Activated CD8-positive, alpha-beta T cell treated with anti-CD3 and anti-CD28 coated beads, Interleukin-2, amount 10 ng/mL, durations not matched to agents 7 days and 5 days (primary cell): ENCODE measurements at regions not wholly inside any gene's neighbourhood (a gene's known extent, or its start where the extent isn't known, plus 50 kb on each side); places are given as distances from the start of the nearest gene placed in this dataset.

Experiments used
- ATAC-seq: fragments of 150-1000 bp; cut with Tn5 transposase; one replicate; pipeline ENCODE4 v1.10.0; 2021; ENCODE audit warnings: moderate library complexity
- CTCF ChIA-PET: fragments of 350-600 bp; sonication (Branson Sonifier 250); formaldehyde crosslinking; loops from one replicate; lab custom pipeline; 2021; ENCODE audit warnings: antibody characterized with exemption; lab: Charles Lee
- POLR2A ChIA-PET: fragments of 350-600 bp; sonication (Branson Sonifier 250); formaldehyde crosslinking; loops from one replicate; lab custom pipeline; 2021; ENCODE audit warnings: antibody characterized with exemption; lab: Charles Lee
- DNase-seq: peaks from one replicate; pipeline ENCODE4 v3.0.0-alpha.2; 2020
- H3K27ac Mint-ChIP-seq: one replicate; pipeline ENCODE4 v1.8.0; 2021; ENCODE audit warnings: mild to moderate bottlenecking, mixed read lengths
- H3K27me3 Mint-ChIP-seq: one replicate; pipeline ENCODE4 v1.8.0; 2021; ENCODE audit warnings: low read depth, mixed read lengths
- H3K36me3 Mint-ChIP-seq: one replicate; pipeline ENCODE4 v1.8.0; 2021; ENCODE audit warnings: low read depth, mixed read lengths
- H3K4me1 Mint-ChIP-seq: one replicate; pipeline ENCODE4 v1.8.0; 2021; ENCODE audit warnings: low read depth, mixed read lengths
- H3K4me3 Mint-ChIP-seq: one replicate; pipeline ENCODE4 v1.8.0; 2021; ENCODE audit warnings: mild to moderate bottlenecking, mixed read lengths
- H3K9me3 Mint-ChIP-seq: one replicate; pipeline ENCODE4 v1.8.0; 2022; ENCODE audit warnings: mixed read lengths; ENCODE audit not compliant: insufficient read depth

DNA sequence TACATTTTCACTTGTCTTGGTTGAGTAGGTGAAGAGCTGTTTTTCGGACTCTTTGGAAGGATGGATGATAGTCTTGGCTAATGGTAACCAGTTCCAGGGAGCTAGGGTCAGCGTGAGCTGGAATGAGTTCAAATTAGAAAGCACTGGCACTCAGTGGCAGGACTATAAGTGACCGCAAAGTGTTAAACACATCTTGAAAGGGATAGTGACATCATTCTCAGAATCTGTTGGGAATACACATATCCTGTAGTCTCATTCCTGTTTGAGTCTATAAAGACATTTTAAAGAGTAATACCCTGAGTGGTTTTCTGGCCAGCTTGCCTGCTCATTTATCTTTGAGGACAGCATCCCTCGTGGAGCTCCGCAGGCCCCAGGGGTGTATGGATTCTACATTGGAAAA is 56.7 kb upstream of the TMEM248 start:
- ChIA-PET POLR2A (interaction anchor here (0.7 kb wide), 1 partner anchor 129 kb away, joined by 4 read pairs; no protein-coding TSS in a partner anchor), CTCF (no interaction called here)
- Mint-ChIP-seq H3K27ac (no peak overlapping the region), H3K4me3 (no peak overlapping the region), H3K4me1 (peaks cover 11% of the 10 kb centered on the region), H3K36me3 (no peaks in the 10 kb centered on the region), H3K27me3 (no peaks in the 10 kb centered on the region), H3K9me3 (no peaks in the 10 kb centered on the region)
- ATAC-seq (no peak), DNase-seq (no peak)

DNA sequence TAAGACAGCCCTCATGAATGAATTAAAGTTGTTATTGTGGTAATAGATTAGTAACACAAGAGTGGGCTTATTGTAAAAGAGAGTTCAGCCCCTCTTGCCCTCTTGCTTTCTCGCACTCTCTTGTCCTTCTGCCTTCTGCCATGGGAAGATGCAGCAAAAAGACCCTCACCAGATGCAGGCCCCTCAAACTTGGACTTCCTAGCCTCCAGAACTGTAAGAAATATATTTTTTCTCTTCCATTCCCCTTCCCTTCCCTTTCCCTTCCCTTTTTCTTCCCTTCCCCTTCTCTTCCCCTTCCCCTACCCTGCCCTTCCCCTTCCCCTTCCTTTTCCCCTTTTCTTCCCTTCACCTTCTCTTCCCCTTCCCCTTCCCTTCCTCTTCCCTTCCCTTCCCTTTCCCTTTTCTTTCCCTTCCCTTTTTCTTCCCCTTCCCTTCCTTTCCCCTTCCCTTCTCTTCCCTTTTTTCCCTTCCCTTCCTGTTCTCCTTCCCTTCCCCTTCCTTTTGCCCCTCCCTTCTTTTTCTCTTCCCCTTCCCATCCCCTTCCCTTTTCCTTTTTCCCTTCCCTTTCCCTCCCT is 55.6 kb upstream of the TMEM248 start:
- DNase-seq (no peak), ATAC-seq (no peak)
- Mint-ChIP-seq H3K27me3 (no peaks in the 10 kb centered on the region), H3K9me3 (no peaks in the 10 kb centered on the region), H3K4me1 (peaks cover under 1% of the 10 kb centered on the region), H3K27ac (no peak overlapping the region), H3K36me3 (no peaks in the 10 kb centered on the region), H3K4me3 (no peak overlapping the region)
- CTCF ChIA-PET, result no interaction called here
- POLR2A ChIA-PET, result no interaction called here

DNA sequence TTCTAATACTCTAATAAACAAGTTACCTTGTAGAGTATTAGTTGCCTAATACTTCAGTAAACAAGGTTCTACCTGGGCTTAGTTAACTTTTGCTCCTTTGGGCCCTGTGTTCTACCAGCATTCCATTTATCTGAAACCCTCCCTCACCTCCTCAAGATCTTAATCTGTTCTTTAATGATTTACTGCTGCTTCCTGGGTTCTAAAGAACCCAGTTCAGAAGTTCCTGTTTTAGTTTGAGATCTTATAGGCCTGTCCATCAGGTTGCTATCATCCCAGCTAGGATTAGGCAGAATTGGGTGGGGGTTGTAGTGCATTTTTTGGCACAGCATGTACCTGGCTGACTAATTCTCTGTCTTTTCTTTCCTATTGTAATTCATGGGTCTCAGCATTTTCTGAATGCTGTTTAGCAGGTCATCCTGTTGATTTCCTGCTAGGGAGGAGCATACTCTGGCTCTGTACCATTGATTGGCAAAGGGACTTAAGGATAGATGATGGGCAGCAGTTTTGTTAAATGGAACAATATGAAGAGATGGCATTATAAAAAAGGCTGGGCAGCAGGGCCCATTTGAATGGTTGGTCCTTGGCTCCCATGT is 53.7 kb upstream of the TMEM248 start:
- no peak overlapping the region for H3K27ac Mint-ChIP-seq
- no peaks in the 10 kb centered on the region for H3K36me3 Mint-ChIP-seq
- ChIA-PET CTCF (no interaction called here), POLR2A (interaction anchor here (1.0 kb wide), 1 partner anchor 23 kb away, joined by 3 read pairs; no protein-coding TSS in a partner anchor)
- no peaks in the 10 kb centered on the region for H3K9me3 Mint-ChIP-seq
- H3K27me3 Mint-ChIP-seq, result no peaks in the 10 kb centered on the region
- H3K4me1 Mint-ChIP-seq, result no peaks in the 10 kb centered on the region
- DNase-seq (no peak), ATAC-seq (no peak)
- no peak overlapping the region for H3K4me3 Mint-ChIP-seq

DNA sequence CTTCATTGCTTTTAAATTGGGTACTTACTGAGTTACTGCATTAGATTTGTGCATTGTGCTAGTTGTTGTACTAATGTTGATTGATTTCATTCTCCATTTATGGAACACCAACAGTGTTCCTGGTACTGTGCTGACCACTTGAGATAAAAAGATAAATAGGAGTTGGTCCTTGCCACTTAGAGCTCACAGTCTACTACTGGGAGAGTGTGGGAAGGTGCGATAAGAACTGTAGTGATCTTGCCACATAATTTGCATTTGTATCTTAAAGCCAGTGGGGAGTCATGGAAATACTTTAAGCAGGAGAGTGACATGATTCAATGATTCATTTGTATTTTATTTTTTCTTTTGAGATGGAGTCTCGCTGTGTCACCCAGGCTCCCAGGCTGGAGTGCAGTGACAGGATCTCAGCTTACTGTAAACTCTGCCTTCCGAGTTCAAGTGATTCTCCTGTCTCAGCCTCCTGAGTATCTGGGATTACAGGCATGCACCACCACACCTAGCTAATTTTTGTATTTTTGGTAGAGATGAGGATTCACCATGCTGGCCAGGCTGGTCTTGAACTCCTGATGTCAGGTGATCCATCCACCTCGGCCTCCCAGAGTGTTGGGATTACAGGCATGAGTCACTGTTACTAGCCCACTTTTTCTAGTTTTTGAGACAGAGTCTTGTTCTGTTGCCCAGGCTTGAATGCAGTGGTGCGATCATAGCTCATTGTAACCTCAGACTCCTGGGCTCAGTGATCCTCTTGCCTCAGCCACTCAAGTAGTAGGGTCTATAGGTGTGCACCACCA is 51.2 kb upstream of the TMEM248 start:
- DNase-seq (no peak), ATAC-seq (no peak)
- Mint-ChIP-seq H3K27me3 (no peaks in the 10 kb centered on the region), H3K36me3 (no peaks in the 10 kb centered on the region), H3K4me3 (no peak overlapping the region), H3K4me1 (no peaks in the 10 kb centered on the region), H3K27ac (no peak overlapping the region), H3K9me3 (no peaks in the 10 kb centered on the region)
- POLR2A ChIA-PET, result no interaction called here
- CTCF ChIA-PET, result no interaction called here

DNA sequence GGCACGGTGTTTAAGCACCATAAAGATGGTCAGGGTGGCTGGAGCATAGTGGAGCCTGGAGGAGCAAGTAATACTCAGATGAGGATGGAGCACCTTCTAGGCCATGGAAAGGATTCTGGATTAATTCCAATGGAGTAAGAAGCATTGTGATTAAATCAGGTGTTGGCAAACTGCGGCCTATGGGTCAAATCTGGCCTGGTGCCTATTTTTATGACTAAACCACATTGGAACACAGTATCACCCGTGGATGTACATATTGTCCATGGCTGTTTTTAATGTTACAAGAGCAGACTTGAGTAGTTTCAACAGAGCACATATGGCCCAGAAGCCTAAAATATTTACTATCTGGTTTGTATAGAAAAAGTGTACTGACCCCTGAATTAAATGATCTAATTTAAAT is 49.9 kb upstream of the TMEM248 start:
- H3K27ac Mint-ChIP-seq, result no peak overlapping the region
- no peaks in the 10 kb centered on the region for H3K36me3 Mint-ChIP-seq
- no peaks in the 10 kb centered on the region for H3K9me3 Mint-ChIP-seq
- no peaks in the 10 kb centered on the region for H3K4me1 Mint-ChIP-seq
- ChIA-PET CTCF (no interaction called here), POLR2A (no interaction called here)
- no peak for DNase-seq
- no peaks in the 10 kb centered on the region for H3K27me3 Mint-ChIP-seq
- no peak for ATAC-seq
- no peak overlapping the region for H3K4me3 Mint-ChIP-seq
